ENCODE measurements at regions not wholly inside any gene's neighbourhood (a gene's known extent, or its start where the extent isn't known, plus 50 kb on each side); places are given as distances from the start of the nearest gene placed in this dataset.

DNA sequence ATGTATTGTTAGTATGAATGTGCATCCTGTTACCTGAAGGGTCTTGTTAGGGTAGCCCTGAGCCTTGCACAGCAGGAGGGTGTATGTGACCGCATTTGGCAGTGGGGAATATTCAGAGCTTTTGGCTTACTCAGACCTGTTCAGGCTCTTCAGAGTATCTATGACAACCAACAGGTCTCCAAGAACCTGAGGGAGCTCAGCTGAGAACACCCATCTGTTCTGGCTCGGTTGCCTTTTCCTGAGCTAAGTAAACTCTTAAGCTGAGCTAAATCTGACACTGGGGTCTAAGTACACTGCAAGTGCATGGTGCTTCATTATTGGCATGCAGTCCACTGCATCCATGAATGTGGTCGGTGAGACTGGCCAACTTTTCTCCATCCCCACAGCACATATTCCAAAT is 92.4 kb upstream of the CHST9 start (continued):
- TF ChIP-seq NR2F1 (conservative IDR thresholded peaks at IDR 0.05) (no peak), WRNIP1 (IDR thresholded peaks at IDR 0.05; ENCODE audit: borderline replicate concordance, low read depth, low read length) (no peak), ZNF384 (IDR thresholded peaks at IDR 0.05; ENCODE audit: borderline replicate concordance, low read depth, low read length) (no peak), SIX5 (IDR thresholded peaks at IDR 0.05; ENCODE audit: low read depth, low read length, severe bottlenecking) (no peak), RUNX3 (IDR thresholded peaks at IDR 0.05; ENCODE audit: low read length) (no peak), BACH1 (IDR thresholded peaks at IDR 0.05; ENCODE audit: borderline replicate concordance) (no peak)
- TF ChIP-seq, protein P1, sequence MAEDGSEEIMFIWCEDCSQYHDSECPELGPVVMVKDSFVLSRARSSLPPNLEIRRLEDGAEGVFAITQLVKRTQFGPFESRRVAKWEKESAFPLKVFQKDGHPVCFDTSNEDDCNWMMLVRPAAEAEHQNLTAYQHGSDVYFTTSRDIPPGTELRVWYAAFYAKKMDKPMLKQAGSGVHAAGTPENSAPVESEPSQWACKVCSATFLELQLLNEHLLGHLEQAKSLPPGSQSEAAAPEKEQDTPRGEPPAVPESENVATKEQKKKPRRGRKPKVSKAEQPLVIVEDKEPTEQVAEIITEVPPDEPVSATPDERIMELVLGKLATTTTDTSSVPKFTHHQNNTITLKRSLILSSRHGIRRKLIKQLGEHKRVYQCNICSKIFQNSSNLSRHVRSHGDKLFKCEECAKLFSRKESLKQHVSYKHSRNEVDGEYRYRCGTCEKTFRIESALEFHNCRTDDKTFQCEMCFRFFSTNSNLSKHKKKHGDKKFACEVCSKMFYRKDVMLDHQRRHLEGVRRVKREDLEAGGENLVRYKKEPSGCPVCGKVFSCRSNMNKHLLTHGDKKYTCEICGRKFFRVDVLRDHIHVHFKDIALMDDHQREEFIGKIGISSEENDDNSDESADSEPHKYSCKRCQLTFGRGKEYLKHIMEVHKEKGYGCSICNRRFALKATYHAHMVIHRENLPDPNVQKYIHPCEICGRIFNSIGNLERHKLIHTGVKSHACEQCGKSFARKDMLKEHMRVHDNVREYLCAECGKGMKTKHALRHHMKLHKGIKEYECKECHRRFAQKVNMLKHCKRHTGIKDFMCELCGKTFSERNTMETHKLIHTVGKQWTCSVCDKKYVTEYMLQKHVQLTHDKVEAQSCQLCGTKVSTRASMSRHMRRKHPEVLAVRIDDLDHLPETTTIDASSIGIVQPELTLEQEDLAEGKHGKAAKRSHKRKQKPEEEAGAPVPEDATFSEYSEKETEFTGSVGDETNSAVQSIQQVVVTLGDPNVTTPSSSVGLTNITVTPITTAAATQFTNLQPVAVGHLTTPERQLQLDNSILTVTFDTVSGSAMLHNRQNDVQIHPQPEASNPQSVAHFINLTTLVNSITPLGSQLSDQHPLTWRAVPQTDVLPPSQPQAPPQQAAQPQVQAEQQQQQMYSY (CRISPR knock-in tag; IDR thresholded peaks at IDR 0.05), result no peak

GRCh38 chr18:27276886-27277285 is 91.8 kb upstream of the CHST9 start:
- intact Hi-C loops (cut with micrococcal nuclease; ENCODE audit: unreplicated experiment) (no loop called here), in situ Hi-C loops (cut with MboI) (no loop called here)
- ChIA-PET CTCF (no interaction called here), RAD21 (ENCODE audit: unreplicated experiment) (no interaction called here), POLR2A (no interaction called here), SMC1A (ENCODE audit: uncharacterized antibody, unreplicated experiment) (no interaction called here)
- no peaks in the 10 kb centered on the region for H3K4me1 ChIP-seq (ENCODE audit: control insufficient read depth, insufficient read depth, low read length)
- H3K4me3 ChIP-seq, result no peak overlapping the region
- H4K20me1 ChIP-seq (ENCODE audit: control insufficient read depth, insufficient read depth), result no peaks in the 10 kb centered on the region
- 46% methylated on average over 6 of the region's 6 CpGs for WGBS (ENCODE audit: insufficient coverage, insufficient replicate concordance, low lambda C conversion rate, missing lambda C conversion rate)
- no peak overlapping the region for H3K4me2 ChIP-seq (ENCODE audit: control insufficient read depth, insufficient read depth)
- H3K27me3 ChIP-seq (replicated peaks in 1 of 2; ENCODE audit: control insufficient read depth in 2 of 2, insufficient read depth in 2 of 2, low read length in 1 of 2), result no peaks in the 10 kb centered on the region
- no peaks in the 10 kb centered on the region for H3K79me2 ChIP-seq (ENCODE audit: control insufficient read depth, insufficient read depth, low read length)
- no peak overlapping the region for H3K9ac ChIP-seq (ENCODE audit: control insufficient read depth, insufficient read depth, low read length)
- DNase-seq (ENCODE audit: low read depth, low spot score) (no peak), ATAC-seq (no peak), FAIRE-seq (no peak)
- H3K36me3 ChIP-seq (ENCODE audit: control insufficient read depth in 2 of 2, insufficient read depth in 2 of 2, low read length in 1 of 2), result no peaks in the 10 kb centered on the region
- BruUV-seq (replicated peaks), result no TSS peak
- H2AFZ ChIP-seq (ENCODE audit: control insufficient read depth, low read depth, low read length), result no peak overlapping the region
- no peaks in the 10 kb centered on the region for H3K9me3 ChIP-seq (replicated peaks; ENCODE audit: control insufficient read depth, insufficient read depth, low read length)
- no peak overlapping the region for H3K27ac ChIP-seq (ENCODE audit: control insufficient read depth, insufficient read depth)
- TF ChIP-seq FOXM1 (IDR thresholded peaks at IDR 0.05; ENCODE audit: low read depth, low read length) (no peak), NFYA (IDR thresholded peaks at IDR 0.05; ENCODE audit: borderline replicate concordance, low read depth, low read length) (no peak), TCF12 (IDR thresholded peaks at IDR 0.05; ENCODE audit: low read depth, low read length) (no peak), POLR2AphosphoS2 (IDR thresholded peaks at IDR 0.05; ENCODE audit: low read depth, low read length) (no peak), ATF2 (IDR thresholded peaks at IDR 0.05; ENCODE audit: low read length) (no peak)

All from GM12878 (cell line).